HG02870 (cell line): ENCODE measurements at regions not wholly inside any gene's neighbourhood (a gene's known extent, or its start where the extent isn't known, plus 50 kb on each side); places are given as distances from the start of the nearest gene placed in this dataset.

Experiments used
- ATAC-seq: cut with Tn5 transposase; IDR thresholded peaks from one replicate; pipeline ENCODE4 v1.9.1; 2021; ENCODE audit warnings: mild to moderate bottlenecking, moderate library complexity; ENCODE audit not compliant: unreplicated experiment

GRCh38 chr12:60034147-60034546 lies 438.3 kb downstream of the SLC16A7 start:
- ATAC-seq, result no peak

GRCh38 chr12:60035835-60036234 lies 440.0 kb downstream of the SLC16A7 start:
- no peak for ATAC-seq

GRCh38 chr12:60042835-60043234 lies 447.0 kb downstream of the SLC16A7 start:
- ATAC-seq, result no peak

GRCh38 chr12:60043236-60043635 lies 447.4 kb downstream of the SLC16A7 start:
- ATAC-seq, result no peak

- no peak for ATAC-seq
Measured at GRCh38 chr12:60052483-60052882, 456.7 kb downstream of the SLC16A7 start.

GRCh38 chr12:60059180-60059579 lies 463.4 kb downstream of the SLC16A7 start:
- no peak for ATAC-seq

- no peak for ATAC-seq
Measured at GRCh38 chr12:60066655-60067054, 470.8 kb downstream of the SLC16A7 start.

GRCh38 chr12:60070552-60070951 lies 474.7 kb downstream of the SLC16A7 start:
- no peak for ATAC-seq

- no peak for ATAC-seq
Measured at GRCh38 chr12:60071759-60072191, 475.9 kb downstream of the SLC16A7 start.

GRCh38 chr12:60072911-60073310 lies 477.1 kb downstream of the SLC16A7 start:
- no peak for ATAC-seq

GRCh38 chr12:60075091-60075490 lies 479.3 kb downstream of the SLC16A7 start:
- no peak for ATAC-seq

- no peak for ATAC-seq
Measured at GRCh38 chr12:60078026-60078425, 482.2 kb downstream of the SLC16A7 start.

GRCh38 chr12:60093428-60093827 lies 497.6 kb downstream of the SLC16A7 start:
- no peak for ATAC-seq

GRCh38 chr12:60094436-60094835 lies 498.6 kb downstream of the SLC16A7 start:
- ATAC-seq, result no peak

GRCh38 chr12:60096727-60097126 lies 500.9 kb downstream of the SLC16A7 start:
- no peak for ATAC-seq

GRCh38 chr12:60100160-60100559 lies 504.3 kb downstream of the SLC16A7 start:
- ATAC-seq, result no peak

- ATAC-seq, result no peak
Measured at GRCh38 chr12:60100852-60101251, 505.0 kb downstream of the SLC16A7 start.

- ATAC-seq, result no peak
Measured at GRCh38 chr12:60101715-60102114, 505.9 kb downstream of the SLC16A7 start.

GRCh38 chr12:60106214-60106613 lies 510.4 kb downstream of the SLC16A7 start:
- ATAC-seq, result no peak

GRCh38 chr12:60107992-60108391 lies 512.2 kb downstream of the SLC16A7 start:
- ATAC-seq, result no peak

GRCh38 chr12:60112063-60112462 lies 516.2 kb downstream of the SLC16A7 start:
- ATAC-seq, result no peak

GRCh38 chr12:60112763-60113162 lies 516.9 kb downstream of the SLC16A7 start:
- no peak for ATAC-seq

GRCh38 chr12:60114169-60114568 lies 518.3 kb downstream of the SLC16A7 start:
- no peak for ATAC-seq

GRCh38 chr12:60119327-60119726 lies 523.5 kb downstream of the SLC16A7 start:
- no peak for ATAC-seq
